HG02938 (cell line): ENCODE measurements at regions not wholly inside any gene's neighbourhood (a gene's known extent, or its start where the extent isn't known, plus 50 kb on each side); places are given as distances from the start of the nearest gene placed in this dataset.
"Not testable (repeated sequence)": the region's sequence is repeated elsewhere in the genome, so short reads cannot be mapped to it uniquely, and the experiment has no call there.

Source experiments
- ATAC-seq: cut with Tn5 transposase; IDR thresholded peaks from one replicate; pipeline ENCODE4 v1.9.1; 2021; ENCODE audit warnings: mild to moderate bottlenecking, moderate library complexity; ENCODE audit not compliant: unreplicated experiment

DNA sequence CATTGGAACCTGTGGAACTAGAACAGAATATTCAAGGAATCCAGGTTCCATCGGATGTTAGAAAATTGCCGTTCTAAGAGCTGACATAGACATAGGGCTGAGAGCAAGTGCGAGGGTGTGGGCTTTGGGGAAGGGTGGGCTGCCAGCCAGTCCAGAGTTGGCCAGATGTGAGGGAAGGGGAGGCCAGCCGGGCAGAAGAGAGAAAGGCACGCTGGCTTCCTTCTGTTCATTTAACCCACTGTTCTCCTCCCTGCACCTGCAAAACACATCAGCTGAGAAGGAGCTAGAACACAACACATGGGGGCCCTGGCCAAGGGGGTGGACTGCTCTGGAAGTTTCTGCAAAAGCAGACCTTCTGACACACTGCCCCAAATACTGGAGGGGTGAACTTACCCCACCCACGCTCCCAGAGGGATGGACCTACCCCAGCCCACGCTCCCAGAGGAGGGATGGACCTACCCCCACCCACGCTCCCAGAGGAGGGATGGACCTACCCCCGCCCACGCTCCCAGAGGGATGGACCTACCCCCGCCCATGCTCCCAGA lies 98.0 kb downstream of the SHANK2 start:
- ATAC-seq: no peak

DNA sequence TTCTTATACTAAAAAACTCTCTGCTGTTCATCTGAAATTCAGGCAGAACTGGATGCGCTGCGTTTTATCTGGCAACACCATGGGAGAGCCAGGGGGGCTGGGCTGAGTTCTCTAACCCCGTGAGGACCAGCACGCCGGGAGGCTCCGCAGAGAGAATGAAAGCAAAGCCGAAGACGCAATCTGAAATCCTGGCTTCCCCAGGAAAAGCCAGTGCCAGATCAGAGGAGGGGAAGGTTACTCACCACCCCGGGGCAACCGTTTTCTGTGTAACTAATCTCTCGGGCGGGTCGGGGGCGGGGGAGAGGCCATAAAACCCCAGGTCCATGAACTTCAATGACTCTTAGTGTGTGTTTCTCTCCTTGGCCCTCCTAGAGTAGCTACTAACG lies 99.4 kb downstream of the SHANK2 start:
- ATAC-seq: no peak

DNA sequence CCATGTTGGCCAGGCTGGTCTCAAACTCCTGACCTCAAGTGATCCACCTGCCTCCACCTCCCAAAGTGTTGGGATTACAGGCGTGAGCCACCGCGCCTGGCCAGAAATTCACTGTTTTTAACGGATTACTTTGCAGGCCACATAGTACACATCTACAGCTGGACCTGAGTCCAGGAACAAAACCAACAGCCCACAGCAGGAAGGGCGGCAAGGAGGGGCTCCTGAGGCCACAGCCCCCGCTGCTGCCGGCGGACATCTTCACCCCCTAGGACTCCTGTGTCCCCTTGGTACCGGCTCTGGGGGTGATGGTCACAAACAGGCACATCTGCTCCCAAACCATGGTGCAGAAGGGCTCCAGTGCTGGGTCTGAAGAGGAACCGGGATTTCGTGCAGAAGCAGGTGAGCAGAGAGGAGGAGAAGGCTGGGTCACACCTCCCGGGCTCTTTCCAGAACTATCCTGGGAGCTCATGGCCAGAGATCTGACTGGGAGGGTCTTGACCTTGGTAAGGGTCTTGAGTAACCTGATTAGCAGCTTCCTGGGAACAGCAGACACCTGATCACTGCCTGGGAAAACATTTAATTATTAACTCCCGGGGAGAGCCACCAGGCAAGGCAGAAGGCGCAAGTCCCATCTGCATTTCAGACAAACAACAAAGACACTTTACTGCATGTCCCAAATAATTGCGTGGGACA lies 99.9 kb downstream of the SHANK2 start:
- not testable (repeated sequence) for ATAC-seq

DNA sequence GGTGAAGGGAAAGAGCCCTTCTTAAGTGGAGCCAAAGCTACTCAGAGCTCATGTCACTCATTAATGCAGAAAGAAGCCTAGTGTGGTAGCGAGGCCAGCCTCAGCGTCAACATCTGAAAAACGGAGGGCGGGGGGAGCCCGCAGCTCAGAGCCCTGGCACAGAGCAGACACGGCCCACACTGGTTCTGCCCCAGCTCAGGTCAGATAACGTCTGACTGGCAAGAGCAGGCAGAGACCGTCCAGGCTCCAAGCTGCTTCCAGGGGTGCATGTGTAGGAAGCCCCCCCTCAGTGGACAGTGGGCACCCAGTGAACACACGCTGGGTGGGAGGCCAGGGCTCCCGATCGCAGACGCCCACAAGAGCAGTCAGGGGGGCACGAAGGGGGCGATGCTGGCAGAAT lies 100.8 kb downstream of the SHANK2 start:
- no peak for ATAC-seq

DNA sequence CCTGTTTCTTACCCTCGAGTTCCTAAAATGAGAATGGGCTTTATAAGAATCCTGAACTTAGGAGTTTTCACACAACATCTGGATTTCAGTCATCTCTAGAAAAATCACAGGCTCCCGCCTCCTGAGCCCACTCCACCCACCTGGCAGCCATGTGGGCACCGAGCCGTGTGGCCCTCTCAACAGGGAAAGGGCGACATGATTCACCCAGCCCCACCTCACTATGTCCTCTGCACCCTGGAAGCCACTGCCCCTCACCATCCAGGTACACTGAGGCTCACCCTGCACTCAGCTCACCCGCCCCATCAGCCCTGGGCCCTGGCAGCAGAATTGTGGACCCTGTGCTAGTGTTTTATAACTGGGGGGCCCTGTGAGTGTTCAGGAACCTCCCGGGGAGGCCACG lies 101.5 kb downstream of the SHANK2 start:
- no peak for ATAC-seq

DNA sequence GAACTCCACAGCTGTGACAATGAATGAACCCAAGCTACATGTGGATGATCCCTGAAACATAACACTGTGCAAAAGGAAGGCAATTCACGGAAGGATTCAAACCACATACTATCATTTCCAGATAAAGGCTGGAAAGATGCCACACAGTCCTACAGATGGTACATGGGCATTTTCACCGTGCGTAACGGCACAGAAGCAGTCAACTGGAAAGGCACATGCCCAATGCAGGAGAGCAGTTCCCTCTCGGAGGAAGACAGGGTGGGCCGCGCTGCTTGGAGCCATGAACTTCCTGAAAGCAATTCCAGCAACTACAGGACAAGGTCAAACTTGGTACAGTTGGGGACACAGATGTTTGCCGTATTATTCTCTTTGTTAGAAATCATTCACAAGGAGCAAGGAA lies 103.7 kb downstream of the SHANK2 start:
- ATAC-seq: no peak

DNA sequence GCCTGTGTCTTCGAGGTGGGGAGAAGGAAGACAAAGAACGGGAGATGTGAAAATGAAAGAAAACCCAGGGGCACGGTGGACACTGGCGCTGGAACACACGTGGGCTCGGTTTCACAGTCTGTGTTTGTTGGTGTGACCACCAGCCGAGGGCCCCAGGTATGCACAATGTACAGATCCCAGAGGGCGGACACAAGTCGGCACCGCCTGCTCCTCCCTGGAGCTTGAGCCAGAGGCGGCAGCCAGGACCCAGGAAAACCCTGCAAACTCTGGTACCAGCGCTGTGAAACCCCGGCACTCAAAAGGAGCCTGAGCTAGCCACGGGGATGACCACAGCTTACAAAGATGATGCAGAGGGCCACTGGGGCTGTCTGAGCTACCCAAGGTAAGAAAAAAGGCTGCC lies 105.0 kb downstream of the SHANK2 start:
- no peak for ATAC-seq

DNA sequence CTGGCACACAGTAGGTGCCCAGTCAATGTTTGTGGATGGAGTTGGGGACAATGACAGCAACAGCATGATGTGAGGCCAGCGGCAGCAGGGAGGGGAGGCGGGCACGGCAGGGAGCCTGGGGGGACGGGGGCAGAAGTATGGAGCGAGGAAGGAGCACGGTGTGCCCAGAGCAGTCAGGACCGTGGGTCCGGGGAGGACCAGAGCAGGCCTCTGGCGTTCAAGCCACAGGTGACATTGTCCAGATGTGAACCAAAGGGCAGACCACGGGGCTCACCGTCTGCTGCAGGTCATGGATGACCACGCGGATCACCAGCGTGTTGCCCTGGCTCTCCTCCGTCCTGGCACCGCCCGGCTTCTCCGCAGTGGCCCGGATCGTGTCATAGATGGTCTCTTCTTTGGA lies 105.5 kb downstream of the SHANK2 start:
- no peak for ATAC-seq

DNA sequence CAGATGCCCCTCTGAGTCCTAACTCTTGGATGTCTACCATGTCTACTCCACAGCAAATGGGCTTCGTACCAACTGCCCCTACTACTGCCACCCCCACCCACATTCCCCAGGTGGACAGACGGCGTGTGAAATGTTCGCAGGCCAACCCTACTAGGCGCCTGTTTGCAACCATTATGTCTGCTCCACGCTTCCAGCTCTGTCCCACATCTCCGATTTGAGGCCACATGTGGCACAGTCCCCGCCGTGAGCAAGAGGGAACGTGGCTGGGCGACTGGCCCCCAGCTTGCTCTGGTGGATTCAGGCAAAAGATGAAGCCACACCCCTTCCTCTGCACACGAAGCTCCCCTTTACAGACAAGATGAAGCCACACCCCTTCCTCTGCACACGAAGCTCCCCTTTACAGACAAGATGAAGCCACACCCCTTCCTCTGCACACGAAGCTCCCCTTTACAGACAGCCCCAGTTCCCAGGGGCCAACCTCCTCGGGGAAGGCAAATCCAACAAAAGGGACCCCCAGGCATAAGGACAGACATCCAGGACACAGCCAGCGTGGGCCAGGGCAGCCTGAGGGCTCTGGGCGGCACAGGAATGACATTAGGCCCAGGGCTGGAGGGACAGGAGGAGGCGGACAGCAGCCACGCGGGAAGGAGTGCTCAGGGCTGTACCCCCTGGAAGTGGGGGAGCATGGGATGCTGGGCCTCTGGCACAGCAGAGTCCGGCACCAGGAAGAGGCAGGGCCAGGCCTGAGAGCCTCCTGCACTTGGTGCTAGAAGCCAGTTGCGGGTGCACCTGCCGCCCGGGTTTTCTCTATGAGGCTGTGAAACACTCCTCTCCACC lies 106.2 kb downstream of the SHANK2 start:
- ATAC-seq: no peak

DNA sequence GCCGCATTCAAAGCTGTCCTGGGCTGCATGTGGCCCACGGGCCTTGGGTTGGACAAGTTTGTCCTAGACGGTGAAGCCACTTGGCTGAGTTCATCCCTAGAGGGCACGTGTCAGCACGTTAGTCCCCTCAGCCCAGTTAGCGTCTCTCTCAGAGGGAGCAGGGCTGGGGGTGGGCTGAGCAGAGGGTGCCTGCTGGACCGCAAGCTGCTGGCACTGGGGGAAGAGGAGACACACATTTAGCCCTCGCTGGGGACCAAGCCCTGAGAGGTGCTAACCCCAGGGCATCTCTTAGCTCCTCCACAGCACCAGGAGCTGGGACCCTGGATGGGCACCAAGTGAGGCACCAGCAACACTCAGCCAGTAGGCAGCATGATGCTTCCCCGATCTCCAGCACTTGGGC lies 107.0 kb downstream of the SHANK2 start:
- no peak for ATAC-seq

DNA sequence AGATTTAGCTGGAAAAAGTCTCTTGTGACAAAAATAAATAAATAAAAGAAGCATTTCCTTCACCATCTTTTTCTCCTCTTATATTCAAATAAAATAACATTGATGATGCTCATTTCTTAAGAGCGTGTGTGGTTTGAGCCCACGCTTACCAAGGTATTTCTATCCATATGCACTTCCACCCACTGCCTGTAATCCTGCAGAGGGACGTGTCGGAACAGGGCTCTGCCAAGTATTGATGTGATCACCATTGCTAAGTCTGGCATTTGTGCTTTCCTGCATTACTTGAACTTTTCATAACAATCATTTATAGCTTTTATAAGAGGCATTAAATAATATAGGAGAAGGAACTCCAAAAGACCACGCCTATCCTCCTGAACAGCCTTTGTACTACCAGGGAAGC lies 107.6 kb downstream of the SHANK2 start:
- ATAC-seq: no peak

DNA sequence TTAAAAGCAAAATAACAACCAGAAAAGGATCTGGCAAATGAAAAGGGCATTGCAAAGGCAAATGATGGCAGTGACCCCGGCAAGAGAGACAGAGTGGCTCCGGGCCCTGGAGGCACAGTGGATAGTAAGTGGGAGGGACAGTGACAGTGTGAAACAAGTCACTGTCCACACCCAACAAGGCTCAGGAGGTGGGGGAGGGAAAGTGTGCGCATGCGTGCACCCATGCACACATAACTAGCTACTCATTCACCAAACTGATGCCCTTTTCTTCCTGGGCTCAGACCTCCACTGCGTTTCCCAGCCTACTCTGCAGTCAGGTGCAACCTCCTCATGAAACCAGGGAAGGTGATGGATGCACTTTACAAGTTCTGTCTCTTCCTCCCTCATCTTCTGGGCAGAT lies 108.4 kb downstream of the SHANK2 start:
- ATAC-seq: no peak

DNA sequence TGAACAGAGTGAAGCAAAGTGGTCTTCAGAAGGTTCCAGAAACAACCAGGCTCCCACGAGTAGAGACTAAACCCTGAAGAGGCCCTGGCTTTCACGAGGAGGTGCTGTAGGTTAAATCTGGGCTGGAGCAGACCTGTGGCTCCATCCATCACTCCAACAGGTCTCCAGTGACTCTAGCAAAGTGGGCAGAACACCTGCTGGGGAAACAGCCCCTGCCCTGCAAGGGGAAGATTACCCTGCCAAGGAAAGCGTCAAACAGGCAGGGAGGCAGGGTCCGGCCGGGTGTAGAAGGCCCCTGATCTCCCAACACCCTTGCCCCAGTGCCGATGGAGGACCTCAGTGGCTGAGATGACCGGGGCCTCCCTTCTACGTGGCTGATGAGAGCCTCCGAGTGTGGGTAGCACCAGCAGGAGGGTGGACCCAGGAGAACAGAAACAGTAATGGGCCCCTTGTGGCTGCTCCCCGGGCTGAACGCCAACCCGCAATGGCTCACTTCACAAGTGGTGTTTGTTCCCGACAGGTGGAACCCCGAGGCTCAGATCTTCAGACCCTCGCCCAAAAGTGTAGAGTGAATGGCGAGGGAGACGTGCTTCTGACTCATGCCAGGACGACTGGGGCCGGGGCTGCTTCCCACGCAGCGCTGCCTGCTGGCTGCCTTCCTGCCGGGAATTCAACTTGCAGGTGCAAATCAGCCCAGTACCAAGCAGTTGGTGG lies 112.0 kb downstream of the SHANK2 start:
- ATAC-seq: no peak

DNA sequence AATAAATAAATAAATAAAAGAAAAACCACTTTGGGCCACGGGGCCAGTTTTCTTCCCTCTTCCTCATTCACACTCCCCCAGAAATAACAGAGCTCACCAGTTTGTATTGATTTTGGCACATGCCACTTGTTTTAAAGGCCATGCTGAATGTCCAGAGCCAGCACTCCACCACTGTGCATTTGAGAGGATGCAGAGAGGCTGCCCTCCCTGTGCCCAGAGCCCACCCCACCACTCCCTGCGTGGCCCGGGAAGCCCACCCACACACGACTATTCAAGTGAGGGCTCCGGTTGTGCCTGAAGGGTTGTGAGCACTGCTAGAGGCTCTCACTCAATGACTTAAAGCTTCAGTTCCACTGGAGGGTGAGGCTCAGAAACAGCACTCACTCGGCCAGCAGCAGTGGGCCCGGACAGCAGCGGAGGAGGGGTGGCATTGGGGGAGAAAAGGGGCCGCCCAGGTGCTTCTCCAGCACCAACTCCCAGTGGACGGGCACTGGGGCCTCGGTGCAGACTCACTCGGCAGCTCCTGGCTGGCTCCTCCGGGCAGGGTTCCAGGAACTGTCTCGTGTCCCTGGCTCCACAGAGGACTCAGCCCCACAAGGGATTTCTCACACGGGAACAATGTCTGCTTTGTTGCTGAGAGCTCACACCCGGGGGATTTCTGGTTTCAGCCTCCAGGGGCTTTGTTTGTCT lies 112.7 kb downstream of the SHANK2 start:
- ATAC-seq: no peak

DNA sequence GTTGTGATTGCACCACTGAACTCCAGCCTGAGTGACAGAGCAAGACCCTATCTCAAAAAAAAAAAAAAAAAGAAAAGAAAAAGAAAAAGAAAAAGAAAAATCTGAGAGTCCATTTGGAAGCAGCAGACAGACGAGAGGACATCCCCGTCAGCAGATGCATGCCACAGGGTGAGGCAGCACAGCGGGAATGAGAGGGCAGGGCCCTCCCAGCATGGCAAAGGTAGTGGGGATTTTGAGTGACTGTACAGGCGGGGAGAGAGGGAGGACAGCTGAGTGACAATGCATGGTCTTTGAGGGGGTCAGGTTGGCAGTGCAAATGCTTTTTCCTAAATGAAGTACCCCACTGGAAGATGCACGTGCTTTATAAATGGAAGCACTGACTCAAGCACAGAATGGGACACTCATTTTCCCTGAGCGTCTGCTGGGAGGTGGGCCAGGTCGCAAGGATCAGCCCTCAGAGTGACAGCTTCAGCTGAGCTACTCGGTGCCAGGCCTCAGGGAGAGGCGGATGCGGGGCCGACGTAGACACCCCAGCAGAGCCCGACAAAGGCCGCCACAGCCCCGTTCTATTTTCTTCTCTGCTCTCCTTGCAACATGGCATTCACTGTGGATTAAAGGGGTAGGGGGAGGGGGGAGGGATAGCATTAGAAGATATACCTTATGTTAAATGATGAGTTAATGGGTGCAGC lies 113.5 kb downstream of the SHANK2 start:
- ATAC-seq: no peak

DNA sequence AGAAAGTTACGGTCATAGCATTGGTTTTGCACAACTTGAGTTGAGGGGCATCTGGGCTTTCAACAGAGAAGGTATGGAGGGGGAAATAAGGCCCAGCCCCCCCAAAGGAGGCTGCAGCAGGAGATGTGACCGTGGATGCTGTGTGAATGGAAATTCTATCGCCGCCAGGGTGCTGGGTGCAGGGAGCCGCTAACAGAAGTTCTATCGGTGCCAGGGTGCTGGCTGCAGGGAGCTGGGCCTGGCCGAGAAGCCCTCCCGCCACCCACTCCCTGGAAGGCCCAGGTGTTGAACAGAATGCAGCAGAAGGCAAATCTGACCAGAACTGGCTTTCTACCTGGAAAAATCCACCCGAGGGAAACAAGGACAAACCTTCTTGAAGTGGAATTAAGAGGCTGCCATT lies 115.0 kb downstream of the SHANK2 start:
- no peak for ATAC-seq

DNA sequence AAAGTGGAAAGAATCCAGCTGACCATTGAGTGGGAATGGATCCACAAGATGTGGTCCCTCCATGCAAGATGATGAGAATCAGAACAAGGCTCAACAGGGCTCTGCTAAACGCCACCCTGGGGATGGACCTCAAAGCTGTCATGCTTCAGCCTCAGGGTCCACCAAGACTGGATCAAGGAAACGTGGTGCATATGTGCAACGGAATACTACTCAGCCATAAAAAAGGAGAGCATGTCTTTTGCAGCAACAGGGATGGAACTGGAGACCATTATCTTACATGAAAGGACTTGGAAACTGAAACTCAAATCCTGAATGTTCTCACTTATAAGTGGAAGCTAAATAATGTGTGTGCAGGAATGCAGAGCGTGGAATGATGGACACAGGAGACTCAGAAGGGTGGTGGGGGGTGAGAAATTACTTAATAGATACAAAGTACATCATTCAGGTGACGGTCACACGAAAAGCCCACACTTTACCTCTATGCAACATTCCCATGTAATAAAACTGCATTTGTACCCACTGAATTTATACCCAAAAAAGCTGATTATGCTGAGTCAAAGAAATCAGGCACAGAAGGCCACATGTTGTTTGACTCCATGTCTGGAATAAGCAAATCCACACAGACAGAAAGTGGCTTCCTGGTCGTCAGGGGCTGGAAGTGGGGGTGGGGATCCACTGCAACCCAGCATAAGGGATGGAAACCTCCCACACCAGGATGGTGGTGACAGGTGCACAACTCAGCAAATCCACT lies 116.1 kb downstream of the SHANK2 start:
- no peak for ATAC-seq

DNA sequence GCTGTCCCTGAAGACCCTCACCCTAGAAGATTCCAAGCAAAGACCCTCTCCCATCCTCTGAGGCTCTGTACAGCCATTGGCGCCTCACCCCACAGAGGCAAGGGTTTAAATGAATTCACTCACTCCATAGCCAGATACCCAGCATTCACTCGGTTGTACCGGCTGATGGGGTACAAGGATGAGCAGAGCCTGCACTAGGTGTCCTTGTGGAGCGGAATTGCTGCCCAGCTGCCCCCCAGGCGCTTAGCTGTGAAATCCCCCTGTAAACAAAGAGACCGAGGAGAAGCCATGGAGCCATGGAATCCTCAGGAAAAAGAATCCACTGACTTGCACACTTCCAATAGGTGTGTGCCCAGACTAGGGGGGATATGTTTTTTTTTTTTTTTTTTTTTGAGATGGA lies 117.3 kb downstream of the SHANK2 start:
- ATAC-seq: no peak

DNA sequence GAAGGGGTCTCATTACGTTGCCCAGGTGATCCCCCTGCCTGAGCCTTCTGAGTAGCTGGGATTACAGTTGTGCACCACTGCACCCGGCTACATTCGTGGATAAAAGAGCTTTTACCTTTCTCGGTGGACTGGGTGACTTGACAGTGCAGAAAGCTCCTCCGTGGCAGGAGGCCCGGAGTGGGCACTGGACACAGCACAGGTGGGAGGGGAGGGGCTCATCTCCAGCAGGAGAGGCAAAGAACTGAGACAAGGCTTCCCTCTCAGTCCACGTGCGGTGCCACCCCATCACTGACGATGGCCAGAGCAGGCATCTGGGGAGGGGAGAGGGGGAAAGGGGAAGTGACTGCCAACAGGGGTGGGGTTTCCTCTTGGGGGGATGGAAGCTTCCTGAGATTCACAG lies 118.4 kb downstream of the SHANK2 start:
- ATAC-seq: no peak

DNA sequence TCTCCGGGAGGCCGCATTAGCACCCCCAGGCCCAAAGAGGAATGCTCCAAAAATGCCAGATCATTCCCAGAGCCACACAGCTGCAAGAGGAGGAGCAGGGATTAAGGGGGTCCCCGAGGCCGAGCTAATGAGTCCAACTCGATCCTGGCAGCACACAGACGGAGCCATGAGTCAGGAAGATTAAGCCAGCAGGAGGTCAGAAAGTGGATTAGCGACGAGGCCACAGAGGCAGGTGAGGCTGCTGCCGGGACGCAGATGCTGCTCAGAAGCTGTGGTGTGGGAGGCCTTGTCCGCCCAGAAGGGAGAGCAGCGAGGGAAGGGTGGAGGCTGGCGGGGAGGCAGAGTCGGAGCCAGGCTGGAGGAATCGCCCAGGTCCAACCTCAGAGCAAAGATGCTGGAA lies 120.5 kb downstream of the SHANK2 start:
- no peak for ATAC-seq
